Dermis microvascular lymphatic vessel endothelial cell (primary cell): ENCODE measurements at regions not wholly inside any gene's neighbourhood (a gene's known extent, or its start where the extent isn't known, plus 50 kb on each side); places are given as distances from the start of the nearest gene placed in this dataset.

Experiments used
- DNase-seq, 2 donors: peaks; one replicate each; pipeline versions ENCODE4 v3.0.0 to v3.0.0-alpha.2; 2010; ENCODE audit warnings: low read depth in 2 of 2

GRCh38 chr11:80533463-80533862, 1092.6 kb upstream of the TENM4 start:
- DNase-seq, result no peak

GRCh38 chr11:80532633-80533232, 1091.9 kb upstream of the TENM4 start:
- DNase-seq, result no peak

DNA sequence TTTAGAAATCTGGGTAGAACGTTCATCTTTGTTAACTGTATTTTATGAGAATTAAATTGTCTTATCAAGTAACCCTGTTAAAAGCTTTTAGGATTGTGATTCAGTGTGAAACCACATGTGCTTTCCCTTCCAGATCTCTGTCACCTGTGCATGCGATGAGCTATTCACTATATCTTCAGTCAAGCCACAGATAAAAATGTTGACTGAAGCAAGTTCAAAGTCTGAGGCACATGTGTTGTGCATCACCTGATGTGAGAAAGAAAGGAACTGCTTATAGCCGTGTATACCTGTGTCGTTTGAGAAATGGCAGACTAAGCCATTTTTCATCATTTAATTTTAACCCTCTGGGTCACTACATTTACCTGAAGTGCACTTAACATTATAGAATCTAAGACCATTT, 1088.9 kb upstream of the TENM4 start:
- no peak for DNase-seq

DNA sequence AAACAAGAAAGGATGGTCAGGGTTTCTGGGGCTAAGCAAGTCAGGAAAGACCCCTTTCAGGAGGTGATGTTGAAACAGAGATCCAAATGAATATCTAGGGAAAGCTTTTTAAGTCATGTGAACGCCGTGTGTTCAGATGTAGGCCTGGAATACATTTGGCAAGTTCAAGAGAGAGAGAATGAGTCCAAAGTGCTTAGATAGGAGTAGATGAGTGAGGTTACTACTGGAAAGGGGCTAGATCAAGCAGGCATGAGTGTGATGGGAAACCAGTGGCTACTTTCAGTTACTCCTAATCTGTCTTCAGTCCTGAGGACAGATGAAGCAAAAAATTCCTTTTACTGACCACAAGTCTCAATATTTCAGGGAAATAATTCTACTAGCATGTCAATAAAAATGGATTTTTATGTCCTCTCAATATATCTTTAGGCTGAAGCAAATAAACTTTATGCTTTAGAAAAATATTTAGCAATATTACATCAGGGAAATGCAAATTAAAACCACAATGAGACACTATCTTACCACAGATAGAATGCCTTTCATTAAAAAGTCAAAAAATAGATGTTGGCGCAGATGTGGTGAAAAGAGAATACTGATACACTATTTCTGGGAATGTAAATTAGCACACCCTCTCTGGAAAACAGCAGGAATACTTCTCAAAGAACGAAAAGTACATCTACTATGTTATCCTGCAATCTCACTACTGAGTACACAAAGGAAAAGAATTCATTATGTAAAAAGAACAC, 1085.0 kb upstream of the TENM4 start:
- DNase-seq, result no peak

GRCh38 chr11:80524349-80524748, 1083.5 kb upstream of the TENM4 start:
- DNase-seq, result no peak

DNA sequence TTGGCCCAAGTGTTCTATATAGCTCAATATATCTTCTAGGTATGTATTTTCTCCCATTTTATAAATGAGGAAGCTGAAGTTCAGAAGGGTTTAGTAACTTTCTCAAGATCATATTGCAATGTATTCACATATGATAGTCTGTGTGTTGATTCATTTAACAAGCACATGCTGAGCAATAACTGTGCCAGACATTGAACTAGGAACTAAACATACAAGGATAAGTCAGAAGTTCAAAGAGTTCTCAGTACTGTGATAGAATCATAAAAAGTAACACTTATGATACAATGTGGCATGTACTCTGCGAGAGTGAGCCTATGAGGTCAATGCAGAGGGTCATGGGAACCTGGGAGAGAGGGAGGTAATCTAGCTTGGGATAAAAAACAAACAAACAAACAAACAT, 1082.2 kb upstream of the TENM4 start:
- no peak for DNase-seq

- no peak for DNase-seq
Observed at GRCh38 chr11:80521592-80521991, 1080.8 kb upstream of the TENM4 start.

GRCh38 chr11:80520507-80520887, 1079.7 kb upstream of the TENM4 start:
- DNase-seq, result no peak

GRCh38 chr11:80519596-80520506, 1079.0 kb upstream of the TENM4 start:
- no peak for DNase-seq

DNA sequence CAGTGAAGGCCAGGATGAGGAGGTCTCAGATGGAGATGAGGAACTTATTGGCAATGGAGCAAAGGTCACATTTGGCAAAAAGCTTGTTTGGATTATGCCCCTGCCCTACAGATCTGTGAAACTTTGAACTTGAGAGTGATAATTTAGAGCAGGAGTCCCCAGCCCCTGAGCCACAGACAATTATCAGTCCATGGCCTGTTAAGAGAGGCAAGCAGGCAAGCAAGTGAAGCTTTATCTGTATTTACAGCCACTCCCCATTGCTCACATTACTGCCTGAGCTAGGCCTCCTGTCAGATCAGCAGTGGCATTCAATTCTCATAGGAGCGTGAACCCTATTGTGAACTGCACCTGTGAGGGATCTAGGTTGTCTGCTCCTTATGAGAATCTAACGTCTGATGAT, 1076.9 kb upstream of the TENM4 start:
- no peak for DNase-seq

GRCh38 chr11:80515097-80515496, 1074.3 kb upstream of the TENM4 start:
- DNase-seq, result no peak

DNA sequence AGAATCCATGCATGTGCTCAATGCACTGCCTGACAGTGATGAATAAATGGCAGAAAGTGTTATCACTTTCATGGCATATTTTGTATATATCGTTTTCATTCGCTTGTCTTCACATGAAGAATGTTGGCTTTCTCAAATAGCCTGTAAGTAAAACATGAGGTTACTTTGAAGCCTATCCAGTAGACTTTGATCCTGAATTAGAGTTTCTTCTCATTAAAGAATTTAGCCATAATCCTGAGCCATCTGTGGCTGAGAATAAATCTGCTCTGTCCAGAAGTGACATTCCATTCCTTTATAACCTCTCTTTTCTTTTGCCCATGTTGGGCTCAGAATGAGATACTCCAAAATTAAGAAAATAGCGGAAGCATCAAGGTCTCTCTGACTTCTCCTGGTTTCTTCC, 1071.7 kb upstream of the TENM4 start:
- no peak for DNase-seq

- no peak for DNase-seq
Observed at GRCh38 chr11:80505771-80506170, 1064.9 kb upstream of the TENM4 start.

GRCh38 chr11:80503990-80504389, 1063.2 kb upstream of the TENM4 start:
- no peak for DNase-seq

DNA sequence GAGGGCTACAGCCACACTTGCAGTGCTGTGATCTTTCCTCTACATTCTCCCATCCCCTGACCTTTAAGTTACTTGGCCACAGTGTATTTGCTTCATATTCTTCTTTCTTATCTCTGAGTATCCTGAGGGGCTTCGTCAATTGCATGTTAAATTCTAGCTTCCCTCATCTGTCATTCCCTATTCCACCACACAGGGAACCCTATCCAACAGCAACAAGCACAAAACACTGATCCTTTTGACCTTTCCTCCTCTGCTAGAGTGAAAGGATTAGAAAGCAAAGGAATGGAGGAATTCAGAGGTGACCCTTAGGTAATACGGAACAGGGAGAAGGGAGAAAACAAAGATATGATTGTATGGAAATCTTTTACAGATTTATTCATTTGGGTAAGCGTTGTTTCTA, 1061.7 kb upstream of the TENM4 start:
- DNase-seq, result no peak

DNA sequence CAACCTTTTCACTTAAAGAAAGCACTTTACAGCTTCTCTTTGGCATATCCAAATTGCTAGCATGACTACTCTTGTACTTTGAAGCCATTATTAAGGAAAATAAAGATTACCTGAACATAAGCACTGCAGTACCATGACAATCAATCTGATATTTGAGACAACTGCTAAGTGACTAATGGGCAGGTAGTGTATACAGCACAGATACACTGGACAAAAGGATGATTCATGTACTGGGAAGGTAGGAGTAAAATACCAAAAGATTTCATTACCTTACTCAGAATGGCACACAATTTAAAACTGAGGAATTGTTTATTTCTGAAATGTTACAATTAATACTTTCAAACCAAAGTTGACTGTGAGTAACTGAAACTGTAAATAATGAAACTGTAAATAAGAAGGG, 1054.3 kb upstream of the TENM4 start:
- no peak for DNase-seq

GRCh38 chr11:80487952-80488351, 1047.1 kb upstream of the TENM4 start:
- no peak for DNase-seq

DNA sequence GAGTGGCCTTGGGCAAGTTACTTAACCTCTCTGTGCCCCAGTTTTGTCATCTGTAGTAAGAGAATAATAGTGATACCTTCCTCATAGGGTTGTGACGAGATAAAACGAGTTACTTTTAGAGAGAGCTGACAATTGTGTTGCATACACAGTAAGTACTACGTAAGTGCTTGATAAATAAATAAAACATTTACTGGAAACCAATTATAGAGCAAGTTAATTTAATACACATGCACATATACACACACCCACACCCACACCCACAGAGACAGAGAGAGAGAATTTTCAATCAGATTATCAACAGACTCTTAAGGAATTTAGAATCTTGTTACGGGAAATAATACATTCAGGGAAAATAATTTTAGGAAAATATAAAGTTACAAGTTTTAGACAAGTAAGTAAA, 1045.8 kb upstream of the TENM4 start:
- no peak for DNase-seq

GRCh38 chr11:80477178-80477577, 1036.3 kb upstream of the TENM4 start:
- DNase-seq, result no peak

- DNase-seq, result no peak
Observed at GRCh38 chr11:80473562-80473961, 1032.7 kb upstream of the TENM4 start.

DNA sequence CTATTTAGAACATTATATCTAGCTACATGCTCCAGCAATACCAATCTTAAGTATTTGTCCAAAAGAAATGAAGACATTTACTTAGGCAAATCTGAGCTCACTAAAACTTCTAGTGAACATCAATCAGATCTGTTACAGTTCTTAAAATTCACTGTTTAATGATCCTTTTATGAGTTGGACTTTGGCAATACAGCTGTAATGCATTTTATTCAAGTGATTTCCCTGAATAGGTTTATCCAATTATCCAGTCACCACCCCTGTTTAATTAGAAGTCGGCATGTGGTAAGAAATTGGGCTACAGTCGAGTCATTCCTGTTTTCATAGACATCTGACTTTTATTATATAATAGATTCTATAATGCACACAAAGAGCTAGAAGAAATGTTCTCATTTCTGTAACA, 1029.0 kb upstream of the TENM4 start:
- DNase-seq, result no peak

DNA sequence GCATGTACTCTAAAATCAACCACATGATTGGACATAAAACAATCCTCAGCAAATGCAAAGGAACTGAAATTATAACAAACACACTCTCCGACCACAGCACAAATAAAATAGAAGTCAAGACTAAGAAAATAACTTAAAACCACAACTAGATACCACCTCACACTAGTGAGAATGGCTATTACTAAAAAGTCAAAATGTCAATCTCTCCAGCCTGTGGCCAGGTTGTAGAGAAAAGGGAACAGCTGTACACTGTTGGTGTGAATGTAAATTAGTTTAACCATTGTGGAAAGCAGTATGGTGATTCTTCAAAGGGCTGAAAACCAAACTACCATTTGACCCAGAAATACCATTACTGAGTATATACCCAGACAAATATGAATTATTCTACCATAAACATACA, 1025.7 kb upstream of the TENM4 start:
- no peak for DNase-seq

DNA sequence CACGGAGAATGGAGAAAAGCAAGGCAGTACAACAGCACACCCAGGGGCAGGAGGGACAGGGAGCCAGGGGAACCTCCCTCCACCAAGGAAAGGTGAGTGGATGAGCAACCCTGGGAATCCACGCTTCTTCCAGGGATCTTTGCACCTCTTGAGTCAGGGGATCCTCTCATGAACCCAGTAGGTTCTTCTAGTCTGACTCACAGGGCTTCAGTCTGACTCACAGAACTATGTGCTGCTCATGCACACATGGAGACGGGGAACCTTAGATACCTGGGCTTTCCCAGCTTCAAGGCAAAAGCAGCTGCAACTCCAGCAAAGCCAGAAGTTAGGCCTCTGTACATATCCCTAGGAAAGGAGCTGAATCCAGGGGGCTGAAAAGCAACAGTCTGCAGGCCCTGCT, 1021.4 kb upstream of the TENM4 start:
- DNase-seq, result no peak
